Upper lobe of left lung (tissue), 6 donors: ENCODE measurements at regions not wholly inside any gene's neighbourhood (a gene's known extent, or its start where the extent isn't known, plus 50 kb on each side); places are given as distances from the start of the nearest gene placed in this dataset.

Experiments used
- ATAC-seq, 2 donors: fragments of 200-7000 bp; cut with Tn5 transposase; one replicate each; pipeline ENCODE4 v1.9.1; 2022; ENCODE audit warnings: mild to moderate bottlenecking in 2 of 2, moderate library complexity in 2 of 2; ENCODE audit not compliant: low FRiP score in 2 of 2
- DNase-seq, 2 donors: peaks; one replicate each; pipeline ENCODE4 v3.0.0-alpha.2; 2019 to 2020
- H3K27ac ChIP-seq, 4 donors: fragments of 200-600 bp; sonication (generic); one replicate each; pipeline ENCODE4 v1.5.1; 2016 to 2019
- H3K27me3 ChIP-seq, 4 donors: fragments of 200-600 bp; sonication (generic); one replicate each; pipeline ENCODE4 v1.5.1; 2017 to 2019
- H3K36me3 ChIP-seq, 4 donors: fragments of 200-600 bp; sonication (generic); one replicate each; pipeline ENCODE4 v1.5.1; 2016 to 2019
- H3K4me1 ChIP-seq, 4 donors: fragments of 200-600 bp; sonication (generic); one replicate each; pipeline ENCODE4 v1.5.1; 2018 to 2019
- H3K4me3 ChIP-seq, 4 donors: fragments of 200-600 bp; sonication (generic); one replicate each; pipeline ENCODE4 v1.5.1; 2017 to 2019; ENCODE audit warnings: mild to moderate bottlenecking in 2 of 4, moderate library complexity in 1 of 4
- H3K9me3 ChIP-seq, 4 donors: fragments of 200-600 bp; sonication (generic); one replicate each; pipeline ENCODE4 v1.5.1; 2018 to 2019
- CTCF ChIP-seq, 6 experiments: fragments of 450-650 bp in 4 of 6; fragments of 200-600 bp in 2 of 6; sonication (generic) in 2 of 6; IDR thresholded peaks; one replicate each; pipeline ENCODE4 v1.5.1; 2016 to 2019; ENCODE audit warnings: antibody characterized with exemption in 6 of 6
- EP300 ChIP-seq, 4 donors: sonication (generic); formaldehyde crosslinking; IDR thresholded peaks; one replicate each; pipeline ENCODE4 v1.5.1; 2017; ENCODE audit warnings: antibody characterized with exemption in 4 of 4, control low read depth in 2 of 4
- POLR2A ChIP-seq, 4 donors: fragments of 450-650 bp; IDR thresholded peaks; one replicate each; pipeline ENCODE4 v1.5.1; 2016 to 2017; ENCODE audit warnings: antibody characterized with exemption in 4 of 4, mild to moderate bottlenecking in 2 of 4
- POLR2AphosphoS5 ChIP-seq, 2 donors: sonication (generic); formaldehyde crosslinking; IDR thresholded peaks; one replicate each; pipeline ENCODE4 v1.5.1; 2017; ENCODE audit warnings: antibody characterized with exemption in 2 of 2
- WGBS, 2 donors: methylation state at CpG; one replicate each; pipeline ENCODE4 v1.1.5; 2017 to 2018; 5-methylcytosine and 5-hydroxymethylcytosine counted together
- donor health status: DM: no; HTN: no; CAD: no; lungs with moderate emphysema.
- donor health status: DM: no; HTN: yes; CAD: no; lungs with severe emphysema.

GRCh38 chr12:103097496-103097895 lies 140.0 kb downstream of the ASCL1 start:
- DNase-seq (no peak), ATAC-seq (no peak)
- Histone ChIP-seq H3K36me3 (no peaks in the 10 kb centered on the region), H3K4me3 (no peak overlapping the region), H3K4me1 (no peaks in the 10 kb centered on the region), H3K27ac (no peak overlapping the region), H3K9me3 (no peaks in the 10 kb centered on the region), H3K27me3 (no peaks in the 10 kb centered on the region)
- 92 to 97% methylated on average over 2 of the region's 2 CpGs for WGBS, 2 donors
- TF ChIP-seq POLR2A (IDR thresholded peaks at IDR 0.05) (no peak), EP300 (IDR thresholded peaks at IDR 0.05) (no peak), POLR2AphosphoS5 (IDR thresholded peaks at IDR 0.05) (no peak)

- no peak for TF ChIP-seq EP300 (IDR thresholded peaks at IDR 0.05)
- TF ChIP-seq POLR2A (IDR thresholded peaks at IDR 0.05): no peak
- no peak for TF ChIP-seq POLR2AphosphoS5 (IDR thresholded peaks at IDR 0.05)
- TF ChIP-seq CTCF (IDR thresholded peaks at IDR 0.05): no peak
- Histone ChIP-seq H3K27me3 (no peaks in the 10 kb centered on the region), H3K4me1 (no peaks in the 10 kb centered on the region), H3K27ac (no peak overlapping the region), H3K4me3 (no peak overlapping the region), H3K9me3 (no peaks in the 10 kb centered on the region), H3K36me3 (no peaks in the 10 kb centered on the region)
- 90 to 92% methylated on average over 11 of the region's 11 CpGs for WGBS, 2 donors
- no peak for DNase-seq
- ATAC-seq: no peak
Measured at GRCh38 chr12:103100257-103100831, 142.9 kb downstream of the ASCL1 start.

- H3K27me3 ChIP-seq: no peaks in the 10 kb centered on the region
- no peak for DNase-seq
- H3K36me3 ChIP-seq: no peaks in the 10 kb centered on the region
- no peak overlapping the region for H3K4me3 ChIP-seq
- 76 to 84% methylated on average over 2 of the region's 2 CpGs for WGBS, 2 donors
- no peak for TF ChIP-seq CTCF (IDR thresholded peaks at IDR 0.05)
- no peak for TF ChIP-seq EP300 (IDR thresholded peaks at IDR 0.05)
- no peak for TF ChIP-seq POLR2A (IDR thresholded peaks at IDR 0.05)
- TF ChIP-seq POLR2AphosphoS5 (IDR thresholded peaks at IDR 0.05): no peak
- no peak for ATAC-seq
- no peaks in the 10 kb centered on the region for H3K9me3 ChIP-seq
- H3K27ac ChIP-seq: no peak overlapping the region
- no peaks in the 10 kb centered on the region for H3K4me1 ChIP-seq
Measured at GRCh38 chr12:103102225-103102744, 144.8 kb downstream of the ASCL1 start.

- H3K27me3 ChIP-seq: no peaks in the 10 kb centered on the region
- no peaks in the 10 kb centered on the region for H3K36me3 ChIP-seq
- no peak overlapping the region for H3K4me3 ChIP-seq
- H3K27ac ChIP-seq: no peak overlapping the region
- no peaks in the 10 kb centered on the region for H3K9me3 ChIP-seq
- H3K4me1 ChIP-seq: no peaks in the 10 kb centered on the region
- 79 to 81% methylated on average over 2 of the region's 2 CpGs for WGBS, 2 donors
- ATAC-seq (no peak), DNase-seq (no peak)
- TF ChIP-seq CTCF (IDR thresholded peaks at IDR 0.05): no peak
- TF ChIP-seq POLR2AphosphoS5 (IDR thresholded peaks at IDR 0.05): no peak
- TF ChIP-seq POLR2A (IDR thresholded peaks at IDR 0.05): no peak
- no peak for TF ChIP-seq EP300 (IDR thresholded peaks at IDR 0.05)
Measured at GRCh38 chr12:103105971-103106597, 148.6 kb downstream of the ASCL1 start.

- Histone ChIP-seq H3K9me3 (no peaks in the 10 kb centered on the region), H3K27ac (no peak overlapping the region), H3K36me3 (no peaks in the 10 kb centered on the region), H3K4me1 (no peaks in the 10 kb centered on the region), H3K4me3 (no peak overlapping the region), H3K27me3 (no peaks in the 10 kb centered on the region)
- DNase-seq (no peak), ATAC-seq (no peak)
- WGBS, 2 donors: 69 to 71% methylated on average over 3 of the region's 3 CpGs
- TF ChIP-seq POLR2AphosphoS5 (IDR thresholded peaks at IDR 0.05) (no peak), EP300 (IDR thresholded peaks at IDR 0.05) (no peak), POLR2A (IDR thresholded peaks at IDR 0.05) (no peak), CTCF (IDR thresholded peaks at IDR 0.05) (no peak)
Measured at GRCh38 chr12:103109861-103110260, 152.4 kb downstream of the ASCL1 start.
